ENCODE measurements at regions not wholly inside any gene's neighbourhood (a gene's known extent, or its start where the extent isn't known, plus 50 kb on each side); places are given as distances from the start of the nearest gene placed in this dataset.

GRCh38 chr9:22893196-22893843 is 446.7 kb downstream of the DMRTA1 start:
- H3K36me3 ChIP-seq (ENCODE audit: control insufficient read depth, insufficient read depth, low read length): no peaks in the 10 kb centered on the region
- no peaks in the 10 kb centered on the region for H3K4me1 ChIP-seq (ENCODE audit: control insufficient read depth, insufficient read depth, low read length)
- H3K27ac ChIP-seq (ENCODE audit: insufficient read depth, low read length): no peak overlapping the region
- H3K9ac ChIP-seq (ENCODE audit: low read depth, low read length): no peak overlapping the region
- H2AK5ac ChIP-seq (ENCODE audit: low read depth, low read length): no peak overlapping the region
- H4K8ac ChIP-seq (ENCODE audit: low read depth in 2 of 2, low read length in 2 of 2): no peak overlapping the region
- H3K4me3 ChIP-seq (ENCODE audit: insufficient read depth, low read depth, low read length): no peak overlapping the region
- H3K79me1 ChIP-seq (ENCODE audit: low read depth in 1 of 2, low read length in 2 of 2): no peaks in the 10 kb centered on the region
- dilution Hi-C loops (cut with HindIII; ENCODE audit: low sequenced_read_pairs, unreplicated experiment) (no loop called here), in situ Hi-C loops (cut with MboI; ENCODE audit: low sequenced_read_pairs) (no loop called here), intact Hi-C loops (cut with micrococcal nuclease) (no loop called here)
- H2BK120ac ChIP-seq (ENCODE audit: low read depth, low read length): no peak overlapping the region
- no peak overlapping the region for H2BK15ac ChIP-seq (ENCODE audit: low read depth, low read length)
- H2BK20ac ChIP-seq (ENCODE audit: low read depth, low read length): no peak overlapping the region
- H3K18ac ChIP-seq (ENCODE audit: low read depth, low read length): no peak overlapping the region
- ATAC-seq (ENCODE audit: low read depth) (no peak), DNase-seq (no peak)
- no peak overlapping the region for H3K4ac ChIP-seq (ENCODE audit: low read depth, low read length)
- H2BK5ac ChIP-seq (ENCODE audit: low read depth, low read length, poor library complexity, severe bottlenecking): no peak overlapping the region
- 83% methylated on average over 1 of the region's 4 CpGs; no CpG with 5 or more reads in 1 of the 2 experiments for WGBS, 2 experiments (ENCODE audit: extremely low coverage in 2 of 2, insufficient read length in 1 of 2)
- H3K56ac ChIP-seq (ENCODE audit: extremely low read depth, insufficient read depth, low read length): no peak overlapping the region
- no peak overlapping the region for H3K14ac ChIP-seq (replicated peaks; ENCODE audit: low read depth, low read length)
- H2AK9ac ChIP-seq (replicated peaks; ENCODE audit: low read depth, low read length, poor library complexity): no peak overlapping the region
- H4K5ac ChIP-seq (ENCODE audit: low read depth, low read length): no peak overlapping the region
- no TSS peak for BruUV-seq (replicated peaks)
- H3K27me3 ChIP-seq (ENCODE audit: control insufficient read depth, insufficient read depth, low read length): no peaks in the 10 kb centered on the region
- H3K9me3 ChIP-seq (ENCODE audit: control insufficient read depth, insufficient read depth, low read length): no peaks in the 10 kb centered on the region
- H3K4me2 ChIP-seq (ENCODE audit: low read depth, low read length): no peak overlapping the region
- CTCF ChIA-PET: no interaction called here
- no peaks in the 10 kb centered on the region for H3K9me1 ChIP-seq (ENCODE audit: insufficient read depth, low read length)
- no peak overlapping the region for H3K23ac ChIP-seq (ENCODE audit: low read depth, low read length)
- no peak overlapping the region for H2AFZ ChIP-seq (replicated peaks; ENCODE audit: low read length, poor library complexity)
- H4K20me1 ChIP-seq (ENCODE audit: insufficient read depth, low read length): no peaks in the 10 kb centered on the region
- no peak overlapping the region for H4K91ac ChIP-seq (ENCODE audit: insufficient read depth, low read depth, low read length)
- POLR2A ChIA-PET (ENCODE audit: unreplicated experiment): no interaction called here
- TF ChIP-seq POLR2A (IDR thresholded peaks at IDR 0.05; ENCODE audit: low read depth, low read length) (no peak), CHD1 (IDR thresholded peaks at IDR 0.05; ENCODE audit: low read depth, low read length) (no peak), MAFK (IDR thresholded peaks at IDR 0.05; ENCODE audit: low read depth, low read length) (no peak), RCOR1 (IDR thresholded peaks at IDR 0.05; ENCODE audit: insufficient replicate concordance, low read length) (no peak), CEBPB (IDR thresholded peaks at IDR 0.05; ENCODE audit: low read depth, low read length) (no peak), NFE2L2 (IDR thresholded peaks at IDR 0.05; ENCODE audit: low read depth, low read length) (no peak), RAD21 (IDR thresholded peaks at IDR 0.05; ENCODE audit: low read length) (no peak), USF2 (IDR thresholded peaks at IDR 0.05; ENCODE audit: low read depth, low read length) (no peak), ELK1 (IDR thresholded peaks at IDR 0.05; ENCODE audit: borderline replicate concordance, low read depth, low read length) (no peak), MXI1 (IDR thresholded peaks at IDR 0.05; ENCODE audit: borderline replicate concordance, low read depth, low read length) (no peak), MAZ (IDR thresholded peaks at IDR 0.05; ENCODE audit: borderline replicate concordance, low read depth, low read length) (no peak), SMC3 (IDR thresholded peaks at IDR 0.05; ENCODE audit: low read depth, low read length) (no peak), CTCF (conservative IDR thresholded peaks at IDR 0.05; ENCODE audit: low read depth, low read length) (no peak), BHLHE40 (IDR thresholded peaks at IDR 0.05; ENCODE audit: low read depth, low read length) (no peak), RFX5 (IDR thresholded peaks at IDR 0.05; ENCODE audit: low read depth, low read length) (no peak)

All from IMR-90 (cell line).